A673 (cell line): ENCODE measurements at regions not wholly inside any gene's neighbourhood (a gene's known extent, or its start where the extent isn't known, plus 50 kb on each side); places are given as distances from the start of the nearest gene placed in this dataset.

Experiments used
- BruUV-seq: library from RNA; stranded (reverse); fragments of 400-500 nt; replicated peaks from 2 replicates; lab custom pipeline; 2021; lab: Mats Ljungman, UMichigan
- CTCF ChIA-PET: fragments of 300-600 bp; sonication (Branson Sonifier 250); formaldehyde crosslinking; loops from one replicate; lab custom pipeline; 2022; ENCODE audit warnings: antibody characterized with exemption; lab: Charles Lee
- POLR2A ChIA-PET: fragments of 300-600 bp; sonication (Branson Sonifier 250); formaldehyde crosslinking; loops from one replicate; lab custom pipeline; 2022; ENCODE audit warnings: antibody characterized with exemption; ENCODE audit not compliant: low non-redundant PET; lab: Charles Lee
- DNase-seq: peaks from one replicate; pipeline ENCODE4 v3.0.0-alpha.2; 2015; ENCODE audit warnings: low spot score
- H3K27ac ChIP-seq: fragments of 200-600 bp; sonication (generic); 2 replicates; pipeline ENCODE4 v1.5.1; 2016; ENCODE audit warnings: mixed run types, low read depth, mild to moderate bottlenecking, mixed read lengths, antibody characterized with exemption, low read length; ENCODE audit not compliant: poor library complexity, severe bottlenecking
- H3K27me3 ChIP-seq: fragments of 200-600 bp; sonication (generic); replicated peaks from 2 replicates; pipeline ENCODE4 v1.6.1; 2017; ENCODE audit warnings: mixed run types, low read depth, mild to moderate bottlenecking, mixed read lengths, antibody characterized with exemption, low read length; ENCODE audit not compliant: insufficient read depth, poor library complexity
- H3K36me3 ChIP-seq: fragments of 200-600 bp; sonication (generic); 2 replicates; pipeline ENCODE4 v1.6.1; 2016; ENCODE audit warnings: mixed run types, mild to moderate bottlenecking, mixed read lengths, antibody characterized with exemption, low read length; ENCODE audit not compliant: insufficient read depth, poor library complexity, severe bottlenecking
- H3K4me1 ChIP-seq: fragments of 200-600 bp; sonication (generic); 2 replicates; pipeline ENCODE4 v1.6.1; 2017; ENCODE audit warnings: mixed run types, mild to moderate bottlenecking, mixed read lengths, antibody characterized with exemption, low read length; ENCODE audit not compliant: insufficient read depth, poor library complexity, severe bottlenecking
- H3K4me3 ChIP-seq: fragments of 200-600 bp; sonication (generic); 2 replicates; pipeline ENCODE4 v1.5.1; 2016; ENCODE audit warnings: low read depth, mixed run types, mild to moderate bottlenecking, mixed read lengths, low read length; ENCODE audit not compliant: poor library complexity, severe bottlenecking
- H3K9me3 ChIP-seq: fragments of 200-600 bp; sonication (generic); 2 replicates; pipeline ENCODE4 v1.6.1; 2016; ENCODE audit warnings: mixed run types, low read depth, mild to moderate bottlenecking, mixed read lengths, antibody characterized with exemption, low read length; ENCODE audit not compliant: poor library complexity, severe bottlenecking
- CTCF ChIP-seq: fragments of 300-800, 200-600 bp; sonication (generic); conservative IDR thresholded peaks from 2 replicates; pipeline ENCODE4 v1.5.1; 2017; ENCODE audit warnings: low read depth, mild to moderate bottlenecking, antibody characterized with exemption, low read length, moderate library complexity, mixed read lengths
- EZH2 ChIP-seq: fragments of 200-600 bp; sonication (generic); IDR thresholded peaks from 2 replicates; pipeline ENCODE4 v1.6.1; 2017; ENCODE audit warnings: borderline replicate concordance, low read depth, mild to moderate bottlenecking, mixed read lengths, antibody characterized with exemption, low read length; ENCODE audit not compliant: poor library complexity, severe bottlenecking
- intact Hi-C: fragments of 100-400 bp; cut with micrococcal nuclease; formaldehyde crosslinking; loops from one replicate; pipeline ENCODE4 v1.10.0; 2022; ENCODE audit not compliant: unreplicated experiment

DNA sequence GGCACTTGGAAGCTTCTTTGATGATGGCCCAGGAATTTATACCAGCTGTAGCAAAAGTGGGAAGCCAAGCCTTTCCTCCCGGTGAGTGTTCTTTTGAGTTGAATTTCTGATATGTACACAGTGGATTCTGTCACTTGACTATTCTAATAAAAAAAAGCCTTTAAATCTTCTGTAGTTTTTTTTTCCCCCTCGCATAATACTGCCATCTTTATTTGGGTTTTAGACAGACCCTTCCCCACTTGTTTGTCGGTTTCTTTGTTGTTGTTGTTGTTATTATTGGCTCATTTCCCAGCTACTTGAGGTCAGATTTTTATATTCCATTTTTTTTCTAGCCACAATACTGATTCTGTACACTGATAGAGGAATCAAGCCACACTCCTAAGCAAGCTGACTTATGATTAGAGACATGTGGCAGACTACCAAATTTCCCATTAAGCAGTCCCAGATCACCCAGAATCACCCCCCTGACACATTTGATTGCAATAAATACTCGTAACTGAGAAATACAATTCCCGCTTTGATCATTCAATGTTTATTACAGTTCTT, 122.4 kb upstream of the IL12A start:
- H3K36me3 ChIP-seq, result no peaks in the 10 kb centered on the region
- TF ChIP-seq EZH2 (no peak), CTCF (no peak)
- H3K4me3 ChIP-seq, result no peak overlapping the region
- no peak for DNase-seq
- H3K27ac ChIP-seq, result no peak overlapping the region
- H3K9me3 ChIP-seq, result no peaks in the 10 kb centered on the region
- ChIA-PET CTCF (no interaction called here), POLR2A (interaction anchor here (0.7 kb wide), 1 partner anchor 12 kb away, joined by 3 read pairs; no protein-coding TSS in a partner anchor)
- BruUV-seq, result no TSS peak
- no peaks in the 10 kb centered on the region for H3K27me3 ChIP-seq
- H3K4me1 ChIP-seq, result no peaks in the 10 kb centered on the region
- intact Hi-C loops, result no loop called here

- Histone ChIP-seq H3K36me3 (no peaks in the 10 kb centered on the region), H3K4me3 (no peak overlapping the region), H3K27ac (no peak overlapping the region), H3K9me3 (no peaks in the 10 kb centered on the region), H3K27me3 (no peaks in the 10 kb centered on the region), H3K4me1 (peaks cover 2% of the 10 kb centered on the region)
- intact Hi-C loops, result no loop called here
- no peak for TF ChIP-seq EZH2
- no peak for TF ChIP-seq CTCF
- ChIA-PET POLR2A (no interaction called here), CTCF (no interaction called here)
- no TSS peak for BruUV-seq
- DNase-seq, result no peak
Observed at GRCh38 chr3:159867372-159867771, 121.3 kb upstream of the IL12A start.

DNA sequence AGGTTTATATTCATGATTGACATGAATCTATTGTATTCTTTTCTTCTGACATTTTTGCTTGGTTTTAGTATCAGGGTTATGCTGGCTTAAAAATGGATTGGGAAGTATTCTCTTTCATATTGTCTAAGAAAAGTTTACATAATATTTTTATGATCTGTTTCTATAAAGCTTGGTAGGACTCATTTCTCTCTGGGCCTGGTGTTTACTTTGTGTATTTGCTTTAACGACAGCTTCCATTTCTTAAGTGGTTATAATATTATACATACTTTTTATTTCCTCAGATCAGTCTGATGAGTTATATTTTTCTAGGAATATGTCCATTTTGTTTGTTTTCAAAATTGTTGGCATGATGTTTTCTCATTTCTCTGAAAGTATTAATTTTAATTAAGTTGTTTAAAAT, 117.9 kb upstream of the IL12A start:
- H3K36me3 ChIP-seq, result no peaks in the 10 kb centered on the region
- no peak overlapping the region for H3K4me3 ChIP-seq
- no TSS peak for BruUV-seq
- intact Hi-C loops, result no loop called here
- no peak for DNase-seq
- no peak for TF ChIP-seq EZH2
- no peak for TF ChIP-seq CTCF
- POLR2A ChIA-PET, result no interaction called here
- H3K9me3 ChIP-seq, result no peaks in the 10 kb centered on the region
- H3K27ac ChIP-seq, result no peak overlapping the region
- H3K4me1 ChIP-seq, result peaks cover 21% of the 10 kb centered on the region
- CTCF ChIA-PET, result no interaction called here
- H3K27me3 ChIP-seq, result no peaks in the 10 kb centered on the region
